NCI-H1436 (cell line): ENCODE measurements at regions not wholly inside any gene's neighbourhood (a gene's known extent, or its start where the extent isn't known, plus 50 kb on each side); places are given as distances from the start of the nearest gene placed in this dataset.
"Not testable (repeated sequence)": the region's sequence is repeated elsewhere in the genome, so short reads cannot be mapped to it uniquely, and the experiment has no call there.

ENCODE experiments used
- DNase-seq: peaks from one replicate; lab custom pipeline; 2025; lab: John Stamatoyannopoulos, UW

- DNase-seq, result no peak
Measured at GRCh38 chr7:69192134-69192533, 406.1 kb upstream of the AUTS2 start.

- DNase-seq, result no peak
Measured at GRCh38 chr7:69193061-69193460, 405.2 kb upstream of the AUTS2 start.

- no peak for DNase-seq
Measured at GRCh38 chr7:69196593-69196992, 401.7 kb upstream of the AUTS2 start.

GRCh38 chr7:69198250-69198649 lies 400.0 kb upstream of the AUTS2 start:
- no peak for DNase-seq

GRCh38 chr7:69199041-69199440 lies 399.2 kb upstream of the AUTS2 start:
- no peak for DNase-seq

DNA sequence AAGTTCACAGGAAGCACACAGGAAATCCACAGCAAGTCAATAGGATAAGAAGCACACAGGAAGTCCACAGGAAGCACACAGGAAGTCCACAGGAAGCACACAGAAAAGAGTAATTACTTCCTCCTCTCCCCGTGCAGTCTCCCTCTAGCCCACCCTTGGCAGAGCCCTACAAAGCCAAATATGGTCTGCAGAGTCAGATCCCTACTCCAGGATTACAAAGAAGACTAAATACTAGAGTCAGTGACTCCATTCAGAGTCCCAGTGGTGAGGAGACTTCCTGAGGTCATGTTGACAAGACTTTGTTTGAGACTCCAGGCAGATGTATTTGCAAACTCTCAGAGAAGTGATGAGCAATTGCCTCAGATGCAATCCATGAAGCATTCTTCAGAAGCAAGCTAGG lies 398.6 kb upstream of the AUTS2 start:
- DNase-seq, result no peak

DNA sequence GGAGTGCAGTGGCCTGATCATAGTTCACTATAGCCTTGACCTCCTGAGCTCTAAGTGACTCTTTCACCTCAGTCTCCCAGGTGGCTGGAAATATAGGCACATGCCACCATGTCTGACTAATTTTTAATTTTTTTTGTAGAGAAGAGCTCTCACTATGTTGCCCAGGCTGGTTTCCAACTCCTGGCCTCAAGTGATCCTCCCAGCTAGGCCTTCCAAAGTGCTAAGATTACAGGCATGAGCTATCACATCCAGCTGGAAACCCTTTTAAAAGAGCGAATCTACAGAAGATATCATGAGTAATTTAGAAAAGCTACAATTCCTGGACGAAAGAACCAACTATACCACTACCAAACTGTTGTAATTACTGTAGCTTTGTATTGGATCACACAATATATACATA lies 394.4 kb upstream of the AUTS2 start:
- DNase-seq, result no peak

DNA sequence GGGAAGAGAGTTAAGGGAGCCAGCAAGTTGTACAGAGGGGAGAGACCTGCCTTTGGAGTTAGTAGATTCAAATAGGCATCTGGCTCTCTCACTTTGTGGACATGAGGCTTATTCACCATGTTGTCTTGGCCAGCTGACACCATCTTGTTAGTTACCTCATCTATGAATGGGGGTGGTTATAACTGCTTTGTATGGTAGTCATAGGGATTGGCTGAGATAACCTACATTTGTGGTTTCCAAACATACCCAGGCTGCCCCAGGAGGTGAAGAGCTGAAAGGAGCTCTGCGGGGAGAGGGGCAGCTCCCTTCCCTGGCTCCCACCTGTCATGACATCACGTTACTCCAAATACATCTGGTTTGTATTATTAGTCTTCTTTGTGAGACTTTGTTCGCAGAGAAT lies 393.3 kb upstream of the AUTS2 start:
- DNase-seq, result no peak

DNA sequence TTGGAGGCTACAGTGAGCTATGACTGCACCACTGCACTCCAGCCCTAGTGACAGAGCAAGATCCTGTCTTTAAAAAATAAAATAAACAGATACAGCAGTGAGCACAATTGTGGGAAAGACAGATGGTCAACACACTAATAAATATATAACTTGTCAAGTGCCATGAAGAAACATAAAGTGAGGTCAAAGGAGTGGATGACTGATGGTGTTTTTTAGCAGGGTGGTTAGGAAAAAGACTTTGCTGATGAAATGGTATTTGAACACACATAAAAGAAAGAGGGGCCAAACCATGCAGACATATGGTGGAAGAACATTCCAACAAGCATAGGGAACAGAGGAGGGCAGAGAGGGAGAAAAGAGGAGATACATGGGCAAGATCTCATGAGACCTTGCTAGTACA lies 392.7 kb upstream of the AUTS2 start:
- DNase-seq, result no peak

- DNase-seq, result no peak
Measured at GRCh38 chr7:69208276-69208675, 390.0 kb upstream of the AUTS2 start.

DNA sequence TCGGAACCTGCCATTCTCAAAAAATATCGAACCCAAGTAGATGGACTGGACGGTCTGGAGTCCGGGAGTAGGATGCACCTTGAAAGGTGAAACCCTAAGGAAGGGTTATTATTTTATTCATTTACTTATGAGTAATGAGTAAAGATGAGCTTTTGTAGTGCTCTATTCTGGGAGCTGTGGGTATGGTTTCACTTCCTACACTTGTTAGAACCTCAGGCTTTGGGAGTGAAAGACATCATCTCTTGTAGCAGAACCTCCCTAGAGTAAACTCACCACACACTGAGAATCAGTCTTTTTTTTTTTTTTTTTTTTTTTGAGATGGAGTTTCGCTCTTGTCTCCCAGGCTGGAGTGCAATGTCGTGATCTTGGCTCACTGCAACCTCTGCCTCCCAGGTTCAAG lies 389.4 kb upstream of the AUTS2 start:
- DNase-seq, result no peak

GRCh38 chr7:69211336-69211735 lies 386.9 kb upstream of the AUTS2 start:
- DNase-seq, result no peak

- peak; percentile 26 for DNase-seq
Measured at GRCh38 chr7:69211739-69212138, 386.5 kb upstream of the AUTS2 start.

GRCh38 chr7:69213878-69214277 lies 384.4 kb upstream of the AUTS2 start:
- no peak for DNase-seq

DNA sequence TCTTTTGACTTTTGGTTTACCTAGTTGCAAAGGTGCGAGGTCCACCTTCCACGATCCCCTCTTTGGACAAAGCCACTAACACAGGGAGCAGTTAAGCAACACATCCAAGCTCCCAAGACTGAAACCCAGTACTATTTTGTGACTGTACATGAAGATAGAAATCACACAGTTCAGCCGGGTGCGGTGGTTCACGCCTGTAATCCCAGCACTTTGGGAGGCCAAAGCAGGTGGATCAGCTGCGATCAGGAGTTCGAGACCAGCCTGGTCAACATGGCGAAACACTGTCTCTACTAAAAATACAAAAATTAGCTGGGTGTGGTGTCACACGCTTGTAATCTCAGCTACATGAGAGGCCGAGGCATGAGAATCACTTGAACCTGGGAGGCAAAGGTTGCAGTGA lies 382.8 kb upstream of the AUTS2 start:
- not testable (repeated sequence) for DNase-seq

DNA sequence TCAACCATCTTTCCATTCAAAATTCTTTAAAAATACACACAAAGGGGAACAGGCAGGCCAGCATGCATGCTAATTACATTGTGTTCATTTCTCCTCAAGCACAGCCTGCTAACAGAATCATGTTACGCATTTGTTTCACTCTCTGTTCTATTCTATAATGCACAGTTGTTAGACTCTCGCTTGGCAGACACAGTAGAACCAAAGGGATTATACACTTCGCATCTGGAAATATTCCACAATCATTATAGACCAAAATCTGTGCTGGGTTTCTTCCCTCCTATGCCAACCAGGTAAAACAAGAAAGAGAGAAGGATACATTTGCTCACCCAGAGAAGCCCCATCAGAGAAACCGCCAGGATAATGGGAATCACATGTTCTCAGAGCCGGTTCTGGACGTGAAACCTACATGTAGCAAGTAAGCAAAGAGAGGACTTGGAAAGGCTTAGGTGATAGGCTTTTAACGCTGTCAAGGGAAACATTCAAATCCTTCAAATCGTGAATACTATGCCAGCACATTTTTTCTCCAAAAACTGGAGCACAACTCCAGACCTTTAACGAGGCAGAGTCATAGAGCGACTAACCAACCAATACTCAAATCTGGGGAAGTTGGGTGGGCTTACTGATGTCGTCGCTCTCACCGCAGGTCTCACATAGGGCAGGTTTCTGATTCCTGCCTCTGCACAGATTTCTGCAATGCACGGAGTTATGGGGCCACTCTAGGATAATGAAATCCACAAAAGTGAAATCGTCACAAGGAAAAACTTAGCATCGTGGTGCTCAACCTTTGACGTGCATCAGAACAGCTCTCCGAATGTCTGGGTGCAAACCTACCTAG lies 380.5 kb upstream of the AUTS2 start:
- DNase-seq, result peak; percentile 10

GRCh38 chr7:69218576-69218975 lies 379.7 kb upstream of the AUTS2 start:
- DNase-seq, result no peak

DNA sequence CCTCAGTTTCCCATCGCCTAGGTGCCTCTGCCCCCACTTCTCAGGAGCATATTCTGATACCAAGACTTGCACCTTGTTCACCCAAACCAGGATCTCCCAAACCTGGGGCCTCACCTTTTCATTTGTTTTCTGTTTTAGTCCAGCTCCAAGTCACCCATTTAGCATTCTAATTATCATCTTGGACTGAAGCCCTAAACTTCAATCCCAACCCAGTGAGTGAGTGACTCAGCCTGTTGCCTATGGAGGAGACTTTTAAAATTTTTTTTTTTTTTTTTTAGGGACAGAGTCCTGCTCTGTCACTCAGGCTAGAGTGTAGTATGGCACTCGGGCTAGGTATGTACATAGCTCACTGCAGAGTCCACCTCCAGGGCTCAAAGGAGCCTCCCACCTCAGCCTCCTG lies 378.9 kb upstream of the AUTS2 start:
- DNase-seq, result no peak

GRCh38 chr7:69225259-69225943 lies 372.9 kb upstream of the AUTS2 start:
- DNase-seq, result no peak

- DNase-seq, result no peak
Measured at GRCh38 chr7:69228212-69228811, 370.0 kb upstream of the AUTS2 start.

DNA sequence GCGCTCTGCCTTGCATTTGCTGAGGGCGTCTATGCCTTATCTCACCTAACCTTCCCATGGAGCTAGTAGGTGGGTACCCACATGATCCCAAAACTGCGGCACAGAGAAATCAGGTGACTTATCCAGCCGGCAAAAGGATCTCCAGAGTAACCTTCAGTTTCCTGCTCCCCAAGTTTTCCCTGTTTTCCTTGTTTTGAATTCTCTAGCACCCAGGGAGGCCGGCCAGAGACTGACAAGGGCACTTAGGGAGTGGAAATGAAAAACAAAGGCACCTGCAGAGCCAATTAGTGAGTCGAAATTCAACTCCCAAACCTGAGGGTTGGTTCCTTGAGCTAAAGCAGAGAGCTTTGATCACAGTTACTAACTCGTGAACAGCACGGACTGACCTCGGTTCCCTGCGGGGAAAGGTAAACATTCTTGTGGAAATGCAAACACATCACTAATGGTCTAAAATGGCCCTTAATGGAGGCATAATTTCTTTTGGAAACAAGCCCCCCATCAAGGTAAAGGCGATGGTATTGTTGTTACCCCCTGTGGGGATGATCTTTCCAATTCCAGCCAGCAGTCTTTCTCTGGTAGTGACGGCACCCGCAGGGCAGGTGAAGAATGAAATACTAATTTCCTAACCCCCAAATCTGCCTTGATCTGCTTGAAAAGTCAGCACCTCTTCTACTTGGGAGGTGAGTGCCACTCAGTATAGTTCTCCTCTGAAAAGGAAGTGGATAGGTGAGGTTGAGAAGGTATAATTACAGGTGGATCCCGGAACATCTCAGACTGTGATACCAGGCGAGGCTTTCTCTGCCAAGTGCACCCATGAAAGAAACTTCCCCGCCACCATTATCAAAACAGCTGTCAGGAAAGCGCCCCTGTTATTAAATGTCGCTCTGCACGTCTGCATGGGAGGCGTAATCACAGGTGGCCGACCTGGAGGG lies 365.6 kb upstream of the AUTS2 start:
- peak; percentile 73 for DNase-seq

GRCh38 chr7:69237541-69237940 lies 360.7 kb upstream of the AUTS2 start:
- no peak for DNase-seq
